Ecto neural progenitor cell (in vitro differentiated cells): ENCODE measurements at regions not wholly inside any gene's neighbourhood (a gene's known extent, or its start where the extent isn't known, plus 50 kb on each side); places are given as distances from the start of the nearest gene placed in this dataset.
"Not testable (repeated sequence)": the region's sequence is repeated elsewhere in the genome, so short reads cannot be mapped to it uniquely, and the experiment has no call there.

ENCODE experiments used
- DNase-seq: peaks from one replicate; pipeline ENCODE4 v3.0.0-alpha.2; 2018; ENCODE audit warnings: low spot score

DNA sequence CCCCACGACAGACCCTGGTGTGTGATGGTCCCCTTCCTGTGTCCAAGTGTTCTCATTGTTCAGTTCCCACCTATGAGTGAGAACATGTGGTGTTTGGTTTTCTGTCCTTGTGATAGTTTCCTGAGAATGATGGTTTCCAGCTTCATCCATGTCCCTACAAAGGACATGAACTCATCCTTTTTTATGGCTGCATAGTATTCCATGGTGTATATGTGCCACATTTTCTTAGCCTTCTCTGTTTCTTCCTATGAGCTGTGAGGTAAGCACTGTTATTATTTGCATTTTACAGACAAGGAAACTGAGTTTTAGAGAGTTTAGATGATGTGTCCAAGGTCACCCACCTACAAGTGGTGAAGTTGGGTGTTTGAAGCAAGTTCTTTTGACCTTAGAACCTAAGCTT is 51.1 kb upstream of the BNC1 start:
- DNase-seq = not testable (repeated sequence)

DNA sequence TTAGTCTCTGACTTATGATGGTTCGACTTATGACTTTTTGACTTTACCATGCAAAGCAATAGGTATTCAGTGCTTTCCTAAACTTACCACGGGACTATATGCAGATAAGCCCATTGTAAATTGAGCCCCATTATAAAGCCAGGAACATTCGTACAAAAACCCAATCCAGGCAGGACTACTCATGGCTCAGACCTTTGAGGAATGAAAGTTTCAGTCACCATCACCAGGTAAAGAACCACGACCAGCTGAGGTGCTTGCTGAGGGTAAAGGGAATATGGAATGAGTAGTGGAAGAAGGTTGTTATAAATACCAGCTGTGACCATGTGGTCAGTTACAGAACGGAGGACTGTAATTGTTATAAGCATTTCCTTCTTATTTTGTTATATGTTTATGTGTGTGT is 54.9 kb upstream of the BNC1 start:
- no peak for DNase-seq

GRCh38 chr15:83340087-83340486 is 55.6 kb upstream of the BNC1 start:
- DNase-seq = no peak

GRCh38 chr15:83346342-83346741 is 61.9 kb upstream of the BNC1 start:
- DNase-seq = no peak

- DNase-seq = no peak
These were observed 67.7 kb upstream of the BNC1 start for GRCh38 chr15:83352119-83352518.

DNA sequence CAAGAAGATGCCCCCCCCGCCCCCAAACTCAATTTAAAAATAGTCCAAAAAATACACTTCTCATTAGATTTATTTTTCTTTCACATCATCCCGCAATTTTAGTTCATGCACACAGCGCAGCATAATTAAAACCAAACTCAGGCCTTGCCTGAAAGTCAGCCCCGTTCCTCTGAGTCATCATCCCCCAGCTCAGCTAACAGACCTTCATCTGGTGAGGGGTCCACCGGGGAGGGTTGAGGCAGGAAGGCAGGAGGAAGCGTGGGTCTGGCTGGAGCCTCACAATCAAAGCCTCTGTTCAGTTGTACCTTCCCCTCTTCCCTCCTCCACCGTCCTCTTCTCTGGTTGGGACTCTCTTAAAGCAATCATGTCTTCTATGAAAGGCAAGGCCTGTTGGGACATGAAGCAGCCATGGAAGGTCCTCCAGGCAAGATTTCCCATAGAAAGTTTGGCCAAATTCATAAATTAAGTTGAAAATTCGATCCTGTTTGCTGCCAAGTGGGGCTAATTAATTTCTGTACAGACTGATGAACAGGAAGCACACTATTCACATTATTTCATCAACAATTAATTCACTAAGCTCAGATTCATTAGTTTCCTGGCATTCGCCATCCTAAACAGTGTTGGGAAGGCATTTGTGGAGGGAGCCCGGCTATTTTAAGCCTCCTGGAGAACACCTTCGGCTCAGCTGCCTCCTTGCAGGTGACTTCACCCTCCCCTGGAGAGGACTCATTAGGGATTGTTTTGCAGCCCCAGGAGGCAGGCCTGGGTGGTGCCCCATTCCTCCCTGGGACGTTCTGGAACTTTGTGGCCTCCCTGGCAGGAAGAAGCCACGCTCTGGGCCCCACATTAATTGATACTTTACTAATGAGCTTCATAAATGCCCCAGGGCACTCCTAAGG is 72.3 kb upstream of the BNC1 start:
- no peak for DNase-seq

DNA sequence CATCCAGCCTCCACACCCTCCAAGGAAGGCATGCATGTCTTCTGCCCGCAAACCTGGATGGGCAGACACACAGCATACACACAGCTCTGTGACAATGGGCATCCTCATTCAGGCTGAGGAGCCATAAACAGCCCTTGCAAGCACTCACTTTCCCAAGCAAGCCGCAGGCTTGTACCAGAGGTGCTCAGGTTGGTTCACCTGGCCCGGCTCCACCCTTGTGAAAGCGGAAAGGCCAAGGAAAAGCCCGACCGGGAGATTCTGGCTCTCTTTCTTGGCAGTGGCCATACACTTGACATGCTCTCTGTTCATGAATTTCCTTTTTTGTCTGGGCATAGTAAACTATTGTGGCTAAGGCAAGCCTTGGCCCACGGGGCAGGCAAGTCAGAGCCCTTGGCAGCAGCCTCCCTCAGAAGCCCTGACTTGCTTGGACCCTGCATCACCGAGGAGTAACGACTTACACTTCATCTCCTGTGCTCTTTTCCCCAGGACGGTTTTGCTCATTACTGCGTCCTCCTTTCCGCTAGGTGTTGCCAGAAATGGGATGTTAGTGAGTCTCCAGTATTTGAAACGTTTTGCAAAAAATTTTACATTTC is 74.6 kb upstream of the BNC1 start:
- no peak for DNase-seq

GRCh38 chr15:83362706-83363105 is 78.2 kb upstream of the BNC1 start:
- no peak for DNase-seq

DNA sequence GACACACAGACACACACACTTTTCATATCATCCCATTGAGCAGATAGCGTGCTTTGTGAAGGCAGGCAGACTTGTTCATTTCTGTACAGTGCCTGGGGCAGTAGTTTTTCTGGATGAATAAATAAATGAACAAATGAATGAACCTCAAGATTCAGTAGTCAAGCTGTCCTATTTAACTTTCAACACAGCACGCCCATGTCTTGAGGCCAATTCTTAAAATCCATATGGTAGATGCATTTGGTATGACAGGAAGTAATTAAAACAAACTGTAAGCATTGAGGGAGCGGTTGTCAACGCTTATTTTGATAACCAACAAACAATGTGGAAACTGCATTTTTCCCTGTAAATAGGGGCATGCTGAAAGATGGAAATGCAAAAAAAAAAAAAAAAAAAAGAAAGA is 80.0 kb upstream of the BNC1 start:
- no peak for DNase-seq

DNA sequence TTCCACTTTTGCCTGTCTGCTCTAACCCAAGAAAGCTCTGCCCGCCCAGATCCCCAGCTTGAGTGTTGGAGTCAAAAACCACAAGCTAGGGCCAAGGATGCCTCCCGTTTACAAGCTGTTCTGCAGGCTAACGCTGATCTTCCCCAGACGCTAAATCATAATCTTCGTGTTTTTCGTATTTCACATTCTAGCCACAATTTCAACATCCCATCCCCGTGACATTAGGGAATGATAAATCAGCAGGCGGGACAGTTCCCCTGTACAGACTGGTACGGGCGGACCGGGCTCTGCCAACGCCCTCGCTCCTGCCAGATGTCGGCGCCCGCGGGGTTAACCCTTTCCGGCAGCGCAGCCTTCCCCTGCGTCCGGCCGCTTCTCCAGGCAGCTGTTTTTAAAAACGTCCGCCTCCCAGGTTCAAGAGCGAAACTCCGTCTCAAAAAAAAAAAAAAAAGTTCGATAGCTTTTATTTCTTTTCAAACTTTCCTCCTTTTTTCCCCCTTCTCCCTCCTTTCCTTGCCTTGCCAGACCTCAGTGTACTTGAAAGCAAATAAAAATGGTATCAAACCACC is 81.0 kb upstream of the BNC1 start:
- peak; percentile 63 for DNase-seq

DNA sequence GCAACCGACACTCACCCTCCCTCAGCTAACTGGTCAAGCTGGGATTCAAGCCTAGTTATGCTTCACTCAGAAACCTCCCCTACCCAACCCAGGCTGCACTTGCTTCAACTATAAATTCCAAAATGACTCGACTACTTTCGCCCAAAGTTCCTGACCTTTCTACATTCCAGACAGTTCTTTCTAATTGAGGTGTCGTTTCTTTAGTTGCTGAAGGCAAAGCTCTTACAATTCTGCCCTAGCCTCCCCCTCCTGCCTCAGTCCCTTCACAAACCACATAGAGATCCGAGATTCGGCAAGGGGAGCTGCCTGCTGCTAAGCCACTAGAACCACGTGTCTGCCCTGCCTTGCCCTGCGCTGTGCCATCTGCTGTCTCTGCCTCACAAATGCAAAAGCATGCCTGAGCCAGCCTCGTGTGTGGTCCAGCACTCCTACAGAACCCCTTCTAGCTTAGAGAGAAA is 74.7 kb upstream of the SH3GL3 start:
- DNase-seq = no peak

- no peak for DNase-seq
These were observed 68.1 kb upstream of the SH3GL3 start for GRCh38 chr15:83378921-83379578.

DNA sequence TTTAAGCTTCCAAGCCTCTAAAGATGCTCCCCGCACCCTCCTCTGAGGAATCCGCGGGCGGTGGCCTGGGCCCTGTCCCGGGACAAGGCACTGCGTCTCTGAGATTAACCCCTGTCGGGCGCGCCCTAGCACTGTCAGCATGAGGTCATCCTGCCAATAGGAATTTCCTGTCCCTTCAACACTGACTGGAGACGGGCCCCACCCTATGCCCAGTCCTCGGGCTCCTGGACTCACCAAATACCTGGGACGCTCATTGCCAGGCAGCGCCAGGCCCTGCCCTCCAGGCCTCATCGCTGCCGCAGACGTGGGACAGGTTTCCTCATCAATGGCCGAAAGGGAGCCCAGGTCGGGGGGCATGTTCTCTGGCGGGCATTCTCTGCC is 67.6 kb upstream of the SH3GL3 start:
- DNase-seq = no peak

DNA sequence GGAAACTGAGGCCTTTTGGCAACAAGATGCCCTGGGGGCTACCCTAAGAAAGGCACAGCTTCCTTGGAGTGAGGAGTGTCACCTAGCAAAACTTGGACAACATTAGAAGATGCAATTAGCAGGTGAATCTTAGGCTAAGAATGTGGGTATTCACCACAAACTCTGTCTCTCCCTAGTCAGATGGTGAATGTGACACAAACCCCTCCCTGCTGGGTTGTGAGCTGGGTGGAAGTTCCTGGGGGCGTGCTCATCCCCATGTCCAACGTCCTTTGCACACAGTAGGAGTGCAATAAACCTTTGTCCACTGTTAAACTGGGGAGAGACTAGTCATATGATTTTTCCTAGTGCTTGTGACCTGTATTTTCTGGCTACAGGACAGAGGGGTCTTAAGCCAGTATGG is 67.1 kb upstream of the SH3GL3 start:
- DNase-seq = no peak

DNA sequence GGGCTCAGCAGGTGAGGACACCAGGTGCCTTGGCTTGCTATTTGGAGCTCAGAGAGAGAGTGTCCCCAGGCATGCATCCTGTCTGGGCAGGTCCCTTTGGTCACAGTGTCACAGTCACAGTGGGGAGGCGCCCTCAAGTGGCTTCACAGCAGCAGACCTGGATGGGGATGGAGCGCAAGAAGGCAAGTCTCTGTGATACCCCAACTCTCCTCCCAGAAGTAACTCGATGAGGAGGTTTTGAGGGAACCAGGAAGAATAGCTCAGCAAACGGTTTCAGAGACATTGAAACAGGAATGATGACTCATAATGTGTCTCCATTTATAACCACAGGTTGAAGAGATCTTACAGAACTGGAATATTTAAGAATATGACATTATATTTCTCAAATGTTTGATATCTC is 66.5 kb upstream of the SH3GL3 start:
- DNase-seq = peak; percentile 58

- DNase-seq = not testable (repeated sequence)
These were observed 63.5 kb upstream of the SH3GL3 start for GRCh38 chr15:83383608-83384139.

GRCh38 chr15:83396101-83396500 is 51.0 kb upstream of the SH3GL3 start:
- peak; percentile 61 for DNase-seq
